SJSA1 (cell line): ENCODE measurements at regions not wholly inside any gene's neighbourhood (a gene's known extent, or its start where the extent isn't known, plus 50 kb on each side); places are given as distances from the start of the nearest gene placed in this dataset.
"Not testable (repeated sequence)": the region's sequence is repeated elsewhere in the genome, so short reads cannot be mapped to it uniquely, and the experiment has no call there.

Experiments used
- DNase-seq, 2 experiments: peaks; one replicate each; pipeline ENCODE4 v3.0.0-alpha.2; 2015 to 2020; ENCODE audit warnings: low spot score in 2 of 2, low read depth in 1 of 2
- H3K27ac ChIP-seq: fragments of 250-450 bp; sonication (Bioruptor Pico); 2 replicates; pipeline ENCODE4 v1.5.1; 2020; ENCODE audit warnings: mild to moderate bottlenecking, moderate library complexity
- H3K27me3 ChIP-seq: fragments of 250-450 bp; sonication (Bioruptor Pico); replicated peaks from 2 replicates; pipeline ENCODE4 v1.5.1; 2020; ENCODE audit warnings: mild to moderate bottlenecking, moderate library complexity
- H3K36me3 ChIP-seq: fragments of 250-450 bp; sonication (Bioruptor Pico); 2 replicates; pipeline ENCODE4 v1.5.1; 2020; ENCODE audit warnings: mild to moderate bottlenecking
- H3K4me1 ChIP-seq: fragments of 250-450 bp; sonication (Bioruptor Pico); replicated peaks from 2 replicates; pipeline ENCODE4 v1.6.1; 2021; ENCODE audit warnings: mild to moderate bottlenecking
- H3K4me3 ChIP-seq: fragments of 250-450 bp; sonication (Bioruptor Pico); 2 replicates; pipeline ENCODE4 v1.5.1; 2020; ENCODE audit warnings: mild to moderate bottlenecking
- H3K9me3 ChIP-seq: fragments of 250-450 bp; sonication (Bioruptor Pico); replicated peaks from 2 replicates; pipeline ENCODE4 v1.5.1; 2020; ENCODE audit warnings: mild to moderate bottlenecking

GRCh38 chr10:42192450-42192849 is 445.9 kb downstream of the ZNF33B start:
- not testable (repeated sequence) for H3K4me3 ChIP-seq, H3K9me3 ChIP-seq, H3K36me3 ChIP-seq, H3K4me1 ChIP-seq, H3K27ac ChIP-seq, DNase-seq, H3K27me3 ChIP-seq

DNA sequence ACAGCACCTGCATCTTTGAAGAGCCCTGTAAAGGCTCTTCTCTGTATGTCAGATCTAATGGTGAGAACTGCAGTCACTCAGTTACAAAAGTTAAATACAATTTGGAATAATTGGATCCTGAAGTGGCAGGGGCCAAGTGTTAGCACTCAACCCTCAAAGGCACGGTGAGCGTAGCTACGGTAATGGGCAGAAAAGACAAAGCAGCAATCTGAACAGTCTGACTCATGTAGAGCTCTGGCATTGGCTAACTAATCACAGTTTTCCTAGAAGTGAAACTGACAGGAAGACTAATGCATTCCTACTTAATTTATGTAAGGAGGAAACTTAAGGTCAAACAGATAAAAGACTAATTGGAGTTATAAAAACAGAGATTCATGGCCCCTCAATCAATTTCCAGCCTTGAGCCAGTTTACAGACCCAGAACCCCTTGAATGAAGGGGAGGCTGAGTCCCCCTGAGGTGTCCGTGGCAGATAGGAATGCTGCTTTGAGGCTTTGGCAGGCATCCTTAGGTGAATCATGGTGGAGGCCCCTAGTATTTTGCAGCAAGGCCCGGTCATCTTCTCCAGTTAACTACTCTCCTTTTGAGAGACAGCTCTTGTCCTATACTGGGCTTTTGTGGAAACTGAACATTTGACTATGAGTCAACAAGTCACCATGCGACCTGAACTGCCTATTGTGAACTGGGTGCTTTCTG is 450.7 kb downstream of the ZNF33B start:
- not testable (repeated sequence) for H3K4me3 ChIP-seq, H3K4me1 ChIP-seq, H3K27ac ChIP-seq, H3K27me3 ChIP-seq, DNase-seq, H3K36me3 ChIP-seq, H3K9me3 ChIP-seq

- H3K27ac ChIP-seq, H3K4me1 ChIP-seq, H3K4me3 ChIP-seq, H3K36me3 ChIP-seq, H3K27me3 ChIP-seq, H3K9me3 ChIP-seq: not testable (repeated sequence)
- DNase-seq: peak in 1 of 2 experiments; percentile 1
Observed at GRCh38 chr10:42177793-42178689, 460.3 kb downstream of the ZNF33B start.

DNA sequence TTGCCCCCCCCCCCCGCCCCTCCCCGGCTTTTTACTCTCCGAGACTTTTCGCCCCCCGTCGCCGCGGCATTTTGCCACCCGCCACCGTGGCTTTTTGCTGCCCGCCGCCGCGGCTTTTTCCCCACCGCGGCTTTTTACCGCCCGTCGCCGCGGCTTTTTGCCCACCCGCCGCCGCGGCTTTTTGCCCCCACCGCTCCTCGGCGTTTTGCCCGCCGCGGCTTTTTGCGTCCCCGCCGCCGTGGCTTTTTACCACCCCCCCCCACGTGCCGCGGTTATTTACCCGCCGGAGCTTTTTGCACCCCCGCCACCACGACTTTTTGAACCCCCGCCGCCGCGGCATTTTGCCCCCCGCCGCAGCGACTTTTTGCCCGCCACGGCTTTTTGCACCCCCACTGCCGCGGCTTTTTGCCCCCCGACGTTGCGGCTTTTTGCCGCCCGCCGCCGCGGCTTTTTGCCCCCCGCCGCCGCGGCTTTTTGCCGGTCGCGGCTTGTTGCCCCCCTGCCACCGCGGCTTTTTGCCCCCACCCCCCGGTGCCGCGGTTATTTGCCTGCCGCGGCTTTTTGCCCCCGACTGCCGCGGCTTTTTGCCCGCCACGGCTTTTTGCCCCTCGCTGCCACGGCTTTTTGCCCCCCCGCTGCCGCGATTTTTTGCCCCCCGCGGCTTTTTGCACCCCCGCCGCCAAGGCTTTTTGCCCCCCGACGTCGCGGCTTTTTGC is 461.1 kb downstream of the ZNF33B start:
- Histone ChIP-seq H3K27ac (no peak overlapping the region), H3K4me1 (no peaks in the 10 kb centered on the region), H3K4me3 (no peak overlapping the region), H3K36me3 (no peaks in the 10 kb centered on the region), H3K27me3 (peaks cover 10% of the 10 kb centered on the region), H3K9me3 (no peaks in the 10 kb centered on the region)
- no peak for DNase-seq

GRCh38 chr10:42150428-42151061 is 487.8 kb downstream of the ZNF33B start:
- Histone ChIP-seq H3K4me3 (no peak overlapping the region), H3K9me3 (no peaks in the 10 kb centered on the region), H3K4me1 (no peaks in the 10 kb centered on the region), H3K27me3 (no peaks in the 10 kb centered on the region), H3K36me3 (no peaks in the 10 kb centered on the region), H3K27ac (no peak overlapping the region)
- DNase-seq: no peak

DNA sequence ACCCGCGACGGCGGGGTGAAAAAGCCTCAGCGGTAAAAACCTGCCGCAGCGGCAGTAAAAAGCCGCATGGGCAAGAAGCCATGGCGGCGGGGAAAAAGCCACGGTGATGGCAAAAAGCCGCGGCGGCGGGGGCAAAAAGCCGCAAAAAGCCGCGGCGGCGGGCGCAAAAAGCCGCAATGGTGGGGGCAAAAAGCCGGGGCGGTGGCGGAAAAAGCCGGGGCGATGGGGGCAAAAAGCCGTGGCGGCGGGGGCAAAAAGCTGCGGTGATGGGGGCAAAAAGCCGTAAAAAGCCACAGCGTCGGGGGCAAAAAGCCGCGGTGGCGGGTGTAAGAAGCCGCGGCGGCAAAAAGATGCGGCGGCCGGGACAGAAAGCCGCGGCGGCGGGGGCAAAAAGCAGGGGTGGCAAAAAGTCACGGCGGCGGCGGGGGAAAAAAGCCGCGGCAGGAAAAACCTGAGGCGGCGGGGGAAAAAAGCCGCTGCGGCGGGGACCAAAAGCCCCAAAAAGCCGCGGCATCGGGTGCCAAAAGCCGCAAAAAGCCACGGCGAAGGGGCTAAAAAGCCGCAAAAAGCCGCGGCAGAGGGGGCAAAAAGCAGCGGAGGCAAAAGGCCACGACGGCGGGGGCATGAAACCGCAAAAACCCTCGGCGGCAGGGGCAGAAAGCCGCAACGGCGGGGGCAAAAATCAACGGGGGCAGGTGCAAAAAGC is 488.5 kb downstream of the ZNF33B start:
- no peak for DNase-seq
- no peaks in the 10 kb centered on the region for H3K36me3 ChIP-seq
- H3K27me3 ChIP-seq: no peaks in the 10 kb centered on the region
- no peak overlapping the region for H3K4me3 ChIP-seq
- no peaks in the 10 kb centered on the region for H3K4me1 ChIP-seq
- H3K27ac ChIP-seq: no peak overlapping the region
- H3K9me3 ChIP-seq: no peaks in the 10 kb centered on the region

DNA sequence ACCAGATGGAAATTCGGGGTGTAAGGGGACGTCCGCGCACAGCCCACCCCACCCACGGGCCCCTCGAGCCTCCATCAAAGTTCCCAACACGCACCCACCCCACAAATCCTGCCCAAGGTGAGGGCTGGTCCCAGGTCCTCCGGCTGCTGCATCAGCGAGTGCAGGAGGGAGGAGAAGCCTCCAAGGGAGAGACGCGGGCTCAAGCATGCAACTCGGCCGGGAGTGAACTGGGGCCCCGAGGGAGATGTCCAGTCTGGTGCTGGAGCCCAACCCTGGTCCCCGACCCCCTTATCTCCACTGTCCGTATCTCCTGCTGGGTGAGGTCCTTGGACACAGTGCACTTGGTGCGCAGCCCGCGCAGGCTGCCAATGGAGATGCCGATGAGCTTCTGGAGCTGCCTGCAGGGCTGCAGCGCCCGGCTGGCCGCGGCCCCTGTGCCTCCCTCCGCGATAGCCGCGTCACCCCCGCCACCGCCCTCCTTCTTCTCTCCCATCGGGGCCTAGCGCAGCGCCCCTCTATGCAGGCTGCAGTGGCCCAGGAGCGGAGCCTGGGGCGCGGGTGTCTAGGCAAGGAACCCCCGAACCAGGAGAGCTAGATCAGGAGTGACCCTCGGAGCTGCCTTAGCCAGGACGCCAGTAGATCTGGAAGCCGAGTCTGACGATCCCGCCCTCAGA is 489.2 kb downstream of the ZNF33B start:
- H3K4me3 ChIP-seq: no peak overlapping the region
- H3K9me3 ChIP-seq: no peaks in the 10 kb centered on the region
- DNase-seq: peak in 1 of 2 experiments; percentile 45
- H3K27me3 ChIP-seq: no peaks in the 10 kb centered on the region
- H3K36me3 ChIP-seq: no peaks in the 10 kb centered on the region
- no peak overlapping the region for H3K27ac ChIP-seq
- no peaks in the 10 kb centered on the region for H3K4me1 ChIP-seq

DNA sequence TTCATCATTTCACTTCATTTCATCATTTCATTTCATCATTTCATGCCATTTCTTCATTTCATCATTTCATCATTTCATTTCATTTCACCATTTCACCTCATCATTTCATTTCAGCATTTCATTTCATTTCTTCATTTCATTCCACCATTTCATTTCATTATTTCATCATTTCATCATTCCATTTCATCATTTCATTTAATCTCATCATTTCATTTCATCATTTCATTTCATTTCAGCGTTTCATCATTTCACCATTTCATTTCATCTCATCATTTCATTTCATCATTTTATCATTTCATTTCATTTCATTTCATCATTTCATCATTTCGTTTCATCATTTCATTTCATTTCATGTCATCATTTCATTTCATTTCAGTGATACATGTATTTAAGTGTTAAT is 492.2 kb downstream of the ZNF33B start:
- H3K36me3 ChIP-seq, H3K27ac ChIP-seq, H3K27me3 ChIP-seq, H3K4me3 ChIP-seq, H3K9me3 ChIP-seq, DNase-seq, H3K4me1 ChIP-seq: not testable (repeated sequence)

- not testable (repeated sequence) for H3K27me3 ChIP-seq, H3K27ac ChIP-seq, DNase-seq, H3K36me3 ChIP-seq, H3K9me3 ChIP-seq, H3K4me1 ChIP-seq, H3K4me3 ChIP-seq
Observed at GRCh38 chr10:42138023-42138422, 500.3 kb downstream of the ZNF33B start.

DNA sequence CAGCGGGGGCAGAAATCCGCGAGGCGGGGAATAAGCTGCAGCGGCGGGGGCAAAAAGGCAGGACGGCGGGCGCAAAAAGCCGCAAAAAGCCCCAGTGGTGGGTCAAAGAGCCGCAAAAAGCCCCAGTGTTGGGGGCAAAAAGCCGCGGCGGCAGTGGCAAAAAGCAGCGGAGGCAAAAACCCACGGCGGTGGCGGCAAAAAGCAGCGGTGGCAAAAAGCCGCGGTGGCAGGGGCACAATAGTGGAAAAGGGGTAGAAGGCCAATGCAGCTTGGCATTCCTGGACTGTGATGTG is 525.3 kb downstream of the ZNF33B start:
- Histone ChIP-seq H3K9me3 (no peaks in the 10 kb centered on the region), H3K4me3 (no peak overlapping the region), H3K27ac (no peak overlapping the region), H3K27me3 (no peaks in the 10 kb centered on the region), H3K36me3 (no peaks in the 10 kb centered on the region), H3K4me1 (no peaks in the 10 kb centered on the region)
- DNase-seq: no peak

DNA sequence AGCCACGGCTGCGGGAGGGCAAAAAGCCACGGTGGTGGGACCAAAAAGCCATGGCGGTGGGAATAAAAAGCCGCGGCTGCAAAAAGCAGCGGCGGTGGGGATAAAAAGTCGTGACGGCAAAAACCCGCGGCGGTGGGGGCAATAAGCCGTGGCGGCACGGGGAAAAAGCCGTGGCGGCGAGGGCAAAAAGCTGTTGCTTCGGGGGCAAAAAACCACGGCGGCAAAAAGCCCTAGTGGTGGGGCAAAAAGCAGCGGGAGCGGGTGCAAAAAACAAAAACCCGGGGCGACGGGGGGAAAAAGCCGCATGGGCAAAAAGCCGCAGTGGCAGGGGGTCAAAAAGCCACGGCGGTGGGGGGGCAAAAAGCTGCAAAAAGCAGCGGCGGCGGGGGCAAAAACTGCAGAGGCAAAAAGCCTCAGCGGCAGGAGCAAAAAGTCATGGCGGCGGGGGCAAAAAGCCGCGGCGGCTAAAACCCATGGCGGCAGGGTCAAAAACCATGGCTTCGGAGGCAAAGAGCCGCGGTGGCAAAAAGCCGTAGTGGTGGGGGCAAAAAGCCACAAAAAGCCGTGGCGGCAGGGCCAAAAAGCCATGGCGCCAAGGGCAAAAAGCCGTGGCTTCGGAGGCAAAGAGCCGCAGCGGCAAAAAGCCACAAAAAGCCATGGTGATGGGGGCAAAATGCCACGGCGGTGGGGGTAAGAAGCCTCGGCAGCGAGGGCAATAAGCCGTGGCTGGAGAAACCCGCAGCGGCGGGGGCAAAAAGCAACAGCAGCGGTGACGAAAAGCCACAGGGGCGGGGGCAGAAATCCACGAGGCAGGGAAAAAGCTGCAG is 525.8 kb downstream of the ZNF33B start:
- no peak overlapping the region for H3K4me3 ChIP-seq
- no peaks in the 10 kb centered on the region for H3K9me3 ChIP-seq
- H3K4me1 ChIP-seq: no peaks in the 10 kb centered on the region
- H3K36me3 ChIP-seq: no peaks in the 10 kb centered on the region
- DNase-seq: no peak
- no peak overlapping the region for H3K27ac ChIP-seq
- H3K27me3 ChIP-seq: no peaks in the 10 kb centered on the region

DNA sequence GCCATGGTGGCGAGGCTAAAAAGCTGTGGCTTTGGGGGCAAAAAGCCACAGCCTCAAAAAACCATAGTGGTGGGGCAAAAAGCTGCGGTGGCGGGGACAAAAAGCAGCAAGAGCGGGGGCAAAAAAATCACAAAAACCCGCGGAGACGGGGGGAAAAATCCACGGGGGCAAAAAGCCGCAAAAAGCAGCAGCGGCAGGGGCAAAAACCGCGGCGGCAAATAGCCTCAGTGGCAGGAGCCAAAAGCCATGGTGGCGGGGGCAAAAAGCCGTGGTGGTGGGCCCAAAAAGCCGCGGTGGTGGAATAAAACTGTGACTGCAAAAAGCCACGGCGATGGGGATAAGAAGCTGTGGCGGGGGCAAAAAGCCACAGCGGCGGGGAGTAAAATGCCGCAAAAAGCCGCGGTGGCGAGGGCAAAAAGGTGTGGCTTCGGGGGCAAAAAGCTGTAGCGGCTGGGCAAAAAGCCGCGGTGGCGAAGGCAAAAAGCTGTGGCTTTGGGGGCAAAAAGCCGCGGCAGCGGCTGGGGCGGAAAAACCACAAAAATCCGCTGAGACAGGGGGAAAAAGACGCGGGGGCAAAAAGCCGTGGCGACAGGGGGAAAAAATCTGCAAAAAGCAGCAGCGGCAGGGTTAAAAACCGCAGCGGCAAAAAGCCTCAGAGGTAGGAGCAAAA is 526.6 kb downstream of the ZNF33B start:
- no peaks in the 10 kb centered on the region for H3K9me3 ChIP-seq
- H3K4me1 ChIP-seq: no peaks in the 10 kb centered on the region

More for the DNA sequence above, 526.6 kb downstream of the ZNF33B start:
- no peaks in the 10 kb centered on the region for H3K36me3 ChIP-seq
- no peak overlapping the region for H3K27ac ChIP-seq
- no peak overlapping the region for H3K4me3 ChIP-seq
- H3K27me3 ChIP-seq: no peaks in the 10 kb centered on the region
- DNase-seq: no peak
